HepG2 (cell line): ENCODE measurements at regions not wholly inside any gene's neighbourhood (a gene's known extent, or its start where the extent isn't known, plus 50 kb on each side); places are given as distances from the start of the nearest gene placed in this dataset.

ENCODE experiments used
- HHEX ChIP-seq: IDR thresholded peaks from 2 replicates; pipeline ENCODE4 v1.6.1; 2016; ENCODE audit warnings: control low read depth
- KLF6 ChIP-seq: IDR thresholded peaks from 2 replicates; pipeline ENCODE4 v1.8.0; 2016; ENCODE audit warnings: missing biosample characterization, missing genetic modification reagents
- MIER3 ChIP-seq: IDR thresholded peaks from 2 replicates; pipeline ENCODE4 v1.6.1; 2016; ENCODE audit warnings: missing compliant biosample characterization, borderline replicate concordance
- MYNN ChIP-seq: sonication (generic); formaldehyde crosslinking; IDR thresholded peaks from 2 replicates; pipeline ENCODE4 v1.4.0; 2020; ENCODE audit warnings: mild to moderate bottlenecking, low read depth, missing genetic modification reagents
- PPARG ChIP-seq: conservative IDR thresholded peaks from 2 replicates; pipeline ENCODE4 v1.6.1; 2016; ENCODE audit warnings: missing biosample characterization, missing genetic modification reagents
- SOX5 ChIP-seq: IDR thresholded peaks from 2 replicates; pipeline ENCODE4 v1.6.1; 2016; ENCODE audit warnings: borderline replicate concordance
- TFE3 ChIP-seq: IDR thresholded peaks from 2 replicates; pipeline ENCODE4 v1.6.1; 2016
- ZBTB49 ChIP-seq: sonication (generic); formaldehyde crosslinking; IDR thresholded peaks from 2 replicates; pipeline ENCODE4 v1.4.0; 2020; ENCODE audit warnings: missing genetic modification reagents, borderline replicate concordance
- TF ChIP-seq, protein P1 (sequence below): sonication (generic); formaldehyde crosslinking; IDR thresholded peaks from 2 replicates; pipeline ENCODE4 v1.4.0; 2020; ENCODE audit warnings: missing genetic modification reagents, borderline replicate concordance

- TF ChIP-seq, protein P1, sequence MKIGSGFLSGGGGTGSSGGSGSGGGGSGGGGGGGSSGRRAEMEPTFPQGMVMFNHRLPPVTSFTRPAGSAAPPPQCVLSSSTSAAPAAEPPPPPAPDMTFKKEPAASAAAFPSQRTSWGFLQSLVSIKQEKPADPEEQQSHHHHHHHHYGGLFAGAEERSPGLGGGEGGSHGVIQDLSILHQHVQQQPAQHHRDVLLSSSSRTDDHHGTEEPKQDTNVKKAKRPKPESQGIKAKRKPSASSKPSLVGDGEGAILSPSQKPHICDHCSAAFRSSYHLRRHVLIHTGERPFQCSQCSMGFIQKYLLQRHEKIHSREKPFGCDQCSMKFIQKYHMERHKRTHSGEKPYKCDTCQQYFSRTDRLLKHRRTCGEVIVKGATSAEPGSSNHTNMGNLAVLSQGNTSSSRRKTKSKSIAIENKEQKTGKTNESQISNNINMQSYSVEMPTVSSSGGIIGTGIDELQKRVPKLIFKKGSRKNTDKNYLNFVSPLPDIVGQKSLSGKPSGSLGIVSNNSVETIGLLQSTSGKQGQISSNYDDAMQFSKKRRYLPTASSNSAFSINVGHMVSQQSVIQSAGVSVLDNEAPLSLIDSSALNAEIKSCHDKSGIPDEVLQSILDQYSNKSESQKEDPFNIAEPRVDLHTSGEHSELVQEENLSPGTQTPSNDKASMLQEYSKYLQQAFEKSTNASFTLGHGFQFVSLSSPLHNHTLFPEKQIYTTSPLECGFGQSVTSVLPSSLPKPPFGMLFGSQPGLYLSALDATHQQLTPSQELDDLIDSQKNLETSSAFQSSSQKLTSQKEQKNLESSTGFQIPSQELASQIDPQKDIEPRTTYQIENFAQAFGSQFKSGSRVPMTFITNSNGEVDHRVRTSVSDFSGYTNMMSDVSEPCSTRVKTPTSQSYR (CRISPR knock-in tag): no peak
- TF ChIP-seq SOX5: peak; percentile 47; the same call in 1 of the 2 replicates
- 0 out of 2 replicates have a peak, but pooled peaks have one; percentile 27 for TF ChIP-seq MYNN (CRISPR knock-in tag)
- 0 out of 2 replicates have a peak, but pooled peaks have one; percentile 30 for TF ChIP-seq KLF6
- TF ChIP-seq PPARG (CRISPR knock-in tag): peak; percentile 45; the same call in 1 of the 2 replicates
- 0 out of 2 replicates have a peak, but pooled peaks have one; percentile 23 for TF ChIP-seq MIER3 (CRISPR knock-in tag)
- peak; percentile 59; the same call in 1 of the 2 replicates for TF ChIP-seq ZBTB49 (CRISPR knock-in tag)
- TF ChIP-seq HHEX (CRISPR knock-in tag): no peak
- TF ChIP-seq TFE3: 0 out of 2 replicates have a peak, but pooled peaks have one; percentile 47
Measured at GRCh38 chr2:235106874-235107639, 155.2 kb downstream of the SH3BP4 start (continued).
